ENCODE measurements at regions not wholly inside any gene's neighbourhood (a gene's known extent, or its start where the extent isn't known, plus 50 kb on each side); places are given as distances from the start of the nearest gene placed in this dataset.
"Not testable (repeated sequence)": the region's sequence is repeated elsewhere in the genome, so short reads cannot be mapped to it uniquely, and the experiment has no call there.

DNA sequence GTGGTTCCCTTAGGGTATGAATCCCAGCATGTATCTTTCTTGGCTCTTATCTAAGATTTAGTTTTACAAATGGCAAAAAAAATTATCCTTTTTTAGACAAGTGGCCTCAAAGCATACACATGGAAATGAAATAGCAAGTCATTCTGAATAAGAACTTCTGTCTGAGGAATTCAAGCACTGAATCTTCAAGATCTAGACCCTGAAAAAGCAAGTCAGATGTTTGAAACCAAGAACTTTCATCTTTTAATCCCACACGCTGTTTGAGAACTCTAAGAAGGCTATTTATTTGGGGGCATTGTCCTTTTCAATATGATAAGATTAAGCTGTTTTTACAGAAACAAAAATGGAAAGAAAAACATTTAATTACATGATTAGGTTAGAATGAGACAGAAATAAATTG, 549.2 kb upstream of the CYLC2 start:
- H3K27ac ChIP-seq: no peak overlapping the region
- TF ChIP-seq, protein P1, sequence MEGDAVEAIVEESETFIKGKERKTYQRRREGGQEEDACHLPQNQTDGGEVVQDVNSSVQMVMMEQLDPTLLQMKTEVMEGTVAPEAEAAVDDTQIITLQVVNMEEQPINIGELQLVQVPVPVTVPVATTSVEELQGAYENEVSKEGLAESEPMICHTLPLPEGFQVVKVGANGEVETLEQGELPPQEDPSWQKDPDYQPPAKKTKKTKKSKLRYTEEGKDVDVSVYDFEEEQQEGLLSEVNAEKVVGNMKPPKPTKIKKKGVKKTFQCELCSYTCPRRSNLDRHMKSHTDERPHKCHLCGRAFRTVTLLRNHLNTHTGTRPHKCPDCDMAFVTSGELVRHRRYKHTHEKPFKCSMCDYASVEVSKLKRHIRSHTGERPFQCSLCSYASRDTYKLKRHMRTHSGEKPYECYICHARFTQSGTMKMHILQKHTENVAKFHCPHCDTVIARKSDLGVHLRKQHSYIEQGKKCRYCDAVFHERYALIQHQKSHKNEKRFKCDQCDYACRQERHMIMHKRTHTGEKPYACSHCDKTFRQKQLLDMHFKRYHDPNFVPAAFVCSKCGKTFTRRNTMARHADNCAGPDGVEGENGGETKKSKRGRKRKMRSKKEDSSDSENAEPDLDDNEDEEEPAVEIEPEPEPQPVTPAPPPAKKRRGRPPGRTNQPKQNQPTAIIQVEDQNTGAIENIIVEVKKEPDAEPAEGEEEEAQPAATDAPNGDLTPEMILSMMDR (IDR thresholded peaks at IDR 0.05): no peak
- TF ChIP-seq EP300 (IDR thresholded peaks at IDR 0.05): no peak
- no peak for TF ChIP-seq POLR2AphosphoS5 (IDR thresholded peaks at IDR 0.05)
- no peak for TF ChIP-seq POLR2A (IDR thresholded peaks at IDR 0.05)
- no peak overlapping the region for H3K4me3 ChIP-seq
- ATAC-seq (ENCODE audit: low FRiP score in 2 of 2) (no peak), DNase-seq (no peak)
- no peaks in the 10 kb centered on the region for H3K4me1 ChIP-seq
- H3K36me3 ChIP-seq: no peaks in the 10 kb centered on the region
- no peaks in the 10 kb centered on the region for H3K9me3 ChIP-seq
- H3K27me3 ChIP-seq: no peaks in the 10 kb centered on the region
- WGBS, 2 donors: 77 to 96% methylated on average over 1 of the region's 1 CpG

DNA sequence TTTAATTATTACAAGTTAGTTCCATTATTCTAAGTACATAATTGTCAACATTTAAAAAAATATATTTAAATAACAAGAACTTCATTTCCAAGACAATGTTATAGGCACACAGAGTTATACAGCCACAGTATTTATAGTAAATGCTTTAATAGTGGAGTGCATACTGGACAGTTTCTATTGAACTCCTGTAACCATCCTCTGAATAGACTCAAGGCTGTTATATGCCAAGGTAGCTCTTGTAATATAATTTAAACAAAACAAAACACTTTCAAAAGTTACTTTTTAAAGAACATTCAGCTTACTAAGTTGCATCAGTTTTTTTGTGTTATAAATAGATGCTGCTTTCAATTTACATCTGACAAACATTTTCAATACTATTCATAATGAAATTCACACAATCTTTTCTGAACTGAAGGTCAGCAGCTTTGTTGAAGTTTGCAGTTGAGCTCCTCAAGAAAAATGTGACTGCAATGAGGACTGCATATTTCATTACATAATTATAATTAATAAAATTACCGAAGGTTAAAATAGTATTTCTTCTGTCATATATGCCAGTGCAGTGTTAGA, 549.9 kb upstream of the CYLC2 start:
- TF ChIP-seq POLR2A (IDR thresholded peaks at IDR 0.05) (no peak), EP300 (IDR thresholded peaks at IDR 0.05) (no peak), POLR2AphosphoS5 (IDR thresholded peaks at IDR 0.05) (no peak)
- TF ChIP-seq, protein P1 (IDR thresholded peaks at IDR 0.05): no peak
- no peaks in the 10 kb centered on the region for H3K4me1 ChIP-seq
- ATAC-seq (ENCODE audit: low FRiP score in 2 of 2) (no peak), DNase-seq (no peak)
- H3K27me3 ChIP-seq: no peaks in the 10 kb centered on the region
- no peak overlapping the region for H3K4me3 ChIP-seq
- no peaks in the 10 kb centered on the region for H3K9me3 ChIP-seq
- 96 to 97% methylated on average over 1 of the region's 1 CpG for WGBS, 2 donors
- no peaks in the 10 kb centered on the region for H3K36me3 ChIP-seq
- H3K27ac ChIP-seq: no peak overlapping the region

DNA sequence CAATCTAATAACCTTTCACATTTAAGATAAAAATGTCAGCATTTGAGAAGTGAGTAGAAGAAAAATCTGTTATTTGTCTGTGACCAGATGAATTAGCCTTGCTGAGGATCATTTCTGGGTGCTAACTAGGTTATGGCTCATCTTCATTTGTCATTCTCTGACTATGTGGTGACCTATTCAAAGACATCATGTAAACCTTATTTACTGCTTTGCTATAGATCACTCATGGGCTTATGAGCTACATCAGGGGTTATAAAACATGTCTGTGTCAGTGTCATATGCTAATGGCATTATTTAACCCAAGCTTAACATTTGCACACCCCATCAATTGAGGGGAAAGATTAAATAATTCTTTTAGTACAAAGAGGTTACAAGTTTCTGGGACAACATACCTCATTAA, 555.5 kb upstream of the CYLC2 start:
- Histone ChIP-seq H3K4me3 (no peak overlapping the region), H3K27me3 (no peaks in the 10 kb centered on the region), H3K9me3 (no peaks in the 10 kb centered on the region), H3K36me3 (no peaks in the 10 kb centered on the region), H3K27ac (no peak overlapping the region), H3K4me1 (no peaks in the 10 kb centered on the region)
- DNase-seq (no peak), ATAC-seq (ENCODE audit: low FRiP score in 2 of 2) (no peak)
- TF ChIP-seq, protein P1 (IDR thresholded peaks at IDR 0.05): no peak
- TF ChIP-seq EP300 (IDR thresholded peaks at IDR 0.05) (no peak), POLR2A (IDR thresholded peaks at IDR 0.05) (no peak)

DNA sequence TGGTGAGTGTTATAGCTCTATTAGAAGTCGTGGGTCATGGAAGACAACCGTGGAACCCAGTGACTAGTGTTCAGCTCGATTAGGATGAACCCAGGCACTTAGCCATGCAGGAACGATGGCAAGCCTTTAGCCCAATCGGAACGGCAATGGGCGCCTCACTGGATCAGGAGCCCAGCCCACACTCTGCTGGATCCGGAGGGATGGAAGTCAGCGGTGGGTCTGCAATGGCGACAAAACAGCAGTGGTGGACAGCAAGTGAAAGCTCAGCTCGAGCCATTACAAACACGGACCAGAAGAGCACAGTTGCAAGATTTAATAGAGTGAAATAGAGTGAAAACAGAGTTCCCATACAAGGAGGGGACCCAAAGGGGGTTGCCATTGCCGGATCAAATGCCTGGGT, 558.5 kb upstream of the CYLC2 start:
- H3K36me3 ChIP-seq; H3K4me1 ChIP-seq; H3K27ac ChIP-seq; H3K27me3 ChIP-seq; H3K9me3 ChIP-seq; H3K4me3 ChIP-seq; ATAC-seq (ENCODE audit: low FRiP score in 2 of 2): not testable (repeated sequence)
- WGBS, 2 donors: 88 to 89% methylated on average over 12 to 13 of the region's 13 CpGs
- peak in 1 of 2 donors; percentile 21 for DNase-seq

DNA sequence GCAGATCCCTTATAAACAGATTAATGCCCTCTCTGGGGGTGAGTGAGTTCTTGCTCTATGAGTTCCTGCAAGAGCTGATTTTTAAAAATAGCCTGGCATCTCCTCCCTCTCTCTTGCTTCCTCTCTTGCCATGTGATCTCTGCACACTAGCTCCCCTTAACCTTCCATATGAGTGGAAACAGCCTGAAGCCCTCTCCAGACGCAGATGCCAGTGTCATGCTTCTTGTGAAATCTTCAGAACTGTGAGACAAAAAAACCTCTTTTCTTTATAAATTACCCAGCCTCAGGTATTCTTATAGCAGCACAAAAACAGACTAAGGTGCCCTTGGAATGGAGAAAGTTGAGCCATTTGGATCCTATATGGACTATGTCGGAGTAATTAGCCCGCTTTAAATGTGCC, 559.7 kb upstream of the CYLC2 start:
- TF ChIP-seq POLR2AphosphoS5 (IDR thresholded peaks at IDR 0.05): no peak
- no peak for TF ChIP-seq EP300 (IDR thresholded peaks at IDR 0.05)
- no peak for TF ChIP-seq POLR2A (IDR thresholded peaks at IDR 0.05)
- TF ChIP-seq, protein P1 (IDR thresholded peaks at IDR 0.05): no peak
- H3K27me3 ChIP-seq: no peaks in the 10 kb centered on the region
- H3K4me1 ChIP-seq: no peaks in the 10 kb centered on the region
- no peaks in the 10 kb centered on the region for H3K9me3 ChIP-seq
- 81 to 91% methylated on average over 3 of the region's 3 CpGs for WGBS, 2 donors
- ATAC-seq (ENCODE audit: low FRiP score in 2 of 2) (no peak), DNase-seq (no peak)
- H3K36me3 ChIP-seq: no peaks in the 10 kb centered on the region
- H3K4me3 ChIP-seq: no peak overlapping the region
- H3K27ac ChIP-seq: no peak overlapping the region

Data from upper lobe of left lung (tissue), 6 donors.